H54 (cell line): ENCODE measurements at regions not wholly inside any gene's neighbourhood (a gene's known extent, or its start where the extent isn't known, plus 50 kb on each side); places are given as distances from the start of the nearest gene placed in this dataset.

Experiments
- DNase-seq: peaks from one replicate; pipeline ENCODE4 v3.0.0; 2011; ENCODE audit warnings: low spot score, mixed read lengths; ENCODE audit not compliant: insufficient read length
- FAIRE-seq: peaks from 3 replicates; lab custom pipeline; 2011; peaks lifted over from hg19 to GRCh38; lab: Jason Lieb, UNC
- POLR2A ChIP-seq: IDR thresholded peaks from 2 replicates; pipeline ENCODE4 v1.6.1; 2011; ENCODE audit warnings: low read depth, mild to moderate bottlenecking, low read length

DNA sequence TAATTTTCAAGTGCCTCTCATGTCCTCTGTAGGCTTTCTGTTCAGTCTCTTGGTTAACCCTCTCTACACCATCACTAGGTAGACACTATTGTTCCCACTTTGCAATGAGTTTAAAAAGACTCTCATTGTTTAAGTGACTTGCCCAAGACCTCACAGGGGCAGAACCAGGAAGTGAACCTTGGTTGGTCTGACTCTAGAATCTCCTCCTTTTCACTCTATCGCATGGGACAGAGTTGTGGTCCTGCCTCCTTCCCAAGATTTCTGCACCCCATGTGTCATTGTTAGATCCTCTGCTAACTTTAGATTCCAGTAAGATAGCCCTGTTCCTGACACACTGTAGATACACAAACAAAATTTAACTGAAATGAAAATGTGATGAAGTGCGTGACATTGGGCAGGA, 481.7 kb upstream of the USP24 start:
- TF ChIP-seq POLR2A: no peak
- FAIRE-seq (no peak), DNase-seq (no peak)

DNA sequence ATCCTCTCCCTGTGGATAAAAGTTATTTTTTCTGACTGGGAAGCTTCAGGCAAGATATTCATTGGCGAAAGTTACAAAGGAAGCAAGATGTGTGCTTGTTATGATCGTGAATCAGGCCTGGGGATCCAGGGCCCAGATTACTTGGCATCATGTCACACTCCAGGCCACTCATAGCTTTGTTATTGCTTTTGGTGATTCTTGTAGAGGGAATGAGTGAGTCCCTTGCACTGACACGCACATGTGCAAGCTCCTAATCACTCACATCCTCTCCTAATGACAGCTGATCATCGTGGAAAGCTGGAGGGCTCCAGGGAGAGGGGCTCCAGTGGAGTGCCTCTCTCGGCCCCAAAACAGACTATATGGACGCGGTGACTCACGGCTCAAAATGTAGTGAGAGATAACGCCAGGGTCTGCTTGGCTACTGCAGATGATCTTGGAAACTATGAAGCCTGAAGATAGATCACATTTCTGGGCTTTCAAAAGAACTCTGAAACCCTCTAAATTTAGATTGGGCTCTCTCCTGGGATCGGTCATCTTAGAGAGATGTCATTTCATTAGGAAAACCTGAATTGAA, 481.1 kb upstream of the USP24 start:
- DNase-seq (peak; percentile 11), FAIRE-seq (no peak)
- no peak for TF ChIP-seq POLR2A

DNA sequence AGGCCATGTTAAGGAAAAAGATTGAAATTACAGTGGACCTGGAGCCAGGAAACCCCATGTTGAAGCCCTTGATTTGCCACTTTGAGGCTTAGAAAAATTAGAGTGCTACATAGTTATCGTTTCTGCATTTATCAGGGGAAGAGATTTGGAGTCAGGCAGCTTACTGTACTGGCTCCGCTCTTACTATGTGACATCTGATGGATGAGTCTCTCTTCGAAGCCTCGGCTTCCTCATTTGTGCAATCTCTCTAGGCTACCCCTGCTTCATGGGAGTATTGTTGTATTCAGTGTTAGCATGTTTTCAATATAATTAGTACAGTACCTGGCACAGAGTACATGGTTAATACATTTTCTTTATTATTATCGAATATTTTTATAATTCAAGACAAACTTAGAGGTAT, 480.4 kb upstream of the USP24 start:
- DNase-seq: no peak
- no peak for FAIRE-seq
- TF ChIP-seq POLR2A: no peak

DNA sequence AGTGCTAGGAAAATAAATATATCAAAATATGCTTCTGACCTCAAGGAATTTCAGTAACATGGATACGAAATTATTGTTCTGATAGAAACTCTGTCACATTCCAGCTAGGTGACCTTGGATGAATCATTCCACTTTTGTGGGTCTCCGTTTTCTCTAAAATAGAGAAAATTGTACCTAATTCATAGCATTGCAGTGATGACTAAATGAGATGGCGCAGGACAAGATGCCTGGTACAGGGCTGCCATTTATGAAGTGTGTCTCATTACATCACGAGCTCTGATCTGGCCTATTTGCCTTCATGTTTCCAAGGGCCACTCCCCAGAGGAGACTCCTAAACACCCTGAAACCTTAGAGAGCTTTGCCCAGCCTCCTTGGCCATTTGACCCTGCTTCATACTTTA, 480.0 kb upstream of the USP24 start:
- no peak for TF ChIP-seq POLR2A
- FAIRE-seq (no peak), DNase-seq (no peak)

DNA sequence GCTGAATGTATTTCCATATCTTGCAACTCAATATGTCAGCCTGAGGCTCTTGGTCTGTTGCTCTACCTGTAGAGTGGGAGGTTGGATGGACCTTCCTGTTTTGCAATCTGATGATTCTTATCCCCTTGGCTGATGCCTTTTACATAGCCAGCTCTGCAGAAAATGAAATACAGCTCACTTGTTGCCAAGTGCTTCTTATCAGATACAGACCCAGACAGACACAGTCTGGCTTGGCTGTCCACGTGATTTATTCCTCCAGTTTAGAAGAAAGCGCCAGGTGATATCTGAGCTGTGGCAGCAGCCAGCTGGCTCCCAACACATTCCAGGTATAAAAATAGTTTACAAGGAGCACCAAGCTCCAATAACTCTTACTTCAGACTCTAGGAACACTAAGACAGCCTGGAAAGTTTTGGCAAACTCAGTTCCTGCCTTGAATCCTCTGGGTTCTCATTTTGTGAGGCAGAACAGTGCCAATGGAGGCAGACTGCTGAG, 479.2 kb upstream of the USP24 start:
- FAIRE-seq (no peak), DNase-seq (no peak)
- TF ChIP-seq POLR2A: no peak

DNA sequence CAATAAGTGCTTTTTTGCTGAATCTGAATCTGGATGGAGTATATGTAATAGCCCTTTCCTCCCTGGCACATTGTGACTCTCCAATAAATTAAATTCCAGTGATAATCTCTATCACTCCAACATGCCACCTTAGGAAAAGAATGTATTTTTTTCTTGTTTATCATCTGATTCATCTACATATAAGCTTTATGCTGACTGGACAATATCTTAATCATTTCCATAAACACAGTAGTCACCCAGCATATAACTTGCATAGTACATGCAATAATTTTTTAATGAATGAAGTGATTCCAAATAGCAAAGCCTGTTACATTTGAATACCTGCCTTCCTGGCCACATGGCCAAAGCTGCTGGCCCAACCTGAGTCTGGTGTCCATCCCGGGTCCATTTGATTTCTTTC, 477.6 kb upstream of the USP24 start:
- FAIRE-seq (no peak), DNase-seq (no peak)
- no peak for TF ChIP-seq POLR2A

DNA sequence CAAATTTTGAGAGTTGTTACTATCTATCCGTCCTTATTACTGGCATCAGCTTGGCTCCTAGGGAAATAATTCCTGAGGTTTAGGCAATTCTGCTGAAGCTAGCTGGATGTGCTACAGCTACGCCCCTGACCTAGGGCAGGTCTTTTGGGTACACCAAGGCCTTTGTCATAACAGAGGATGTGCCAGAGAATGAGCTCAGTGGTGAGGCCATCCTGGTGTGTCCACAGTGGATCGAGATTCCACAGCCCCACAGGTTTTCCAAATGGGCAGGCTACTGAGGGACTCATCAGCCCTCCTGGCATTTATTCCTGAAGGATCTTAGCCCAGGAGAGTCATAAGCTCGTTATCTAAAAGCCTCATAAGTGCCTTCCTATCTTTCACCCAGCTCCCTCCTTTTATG, 475.2 kb upstream of the USP24 start:
- DNase-seq (no peak), FAIRE-seq (no peak)
- no peak for TF ChIP-seq POLR2A

DNA sequence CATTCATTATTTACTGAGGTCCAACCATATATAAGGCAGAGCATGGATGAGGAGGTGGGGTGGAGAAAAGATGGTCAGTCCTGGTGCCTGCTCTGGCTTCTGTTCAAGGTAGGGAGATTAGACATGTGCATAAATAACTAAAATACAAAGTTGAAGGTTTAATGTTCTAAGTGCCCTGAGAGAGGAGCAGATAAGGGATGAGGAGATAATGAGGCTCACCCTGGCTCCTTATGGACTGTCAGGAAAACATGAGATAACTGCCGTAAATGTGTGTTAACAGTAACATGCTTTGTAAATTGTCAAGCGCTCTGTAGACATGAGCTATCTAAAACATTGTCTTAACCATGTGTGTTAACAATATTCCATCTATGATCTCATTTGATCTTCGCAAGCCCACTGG, 474.6 kb upstream of the USP24 start:
- FAIRE-seq (no peak), DNase-seq (no peak)
- TF ChIP-seq POLR2A: no peak

DNA sequence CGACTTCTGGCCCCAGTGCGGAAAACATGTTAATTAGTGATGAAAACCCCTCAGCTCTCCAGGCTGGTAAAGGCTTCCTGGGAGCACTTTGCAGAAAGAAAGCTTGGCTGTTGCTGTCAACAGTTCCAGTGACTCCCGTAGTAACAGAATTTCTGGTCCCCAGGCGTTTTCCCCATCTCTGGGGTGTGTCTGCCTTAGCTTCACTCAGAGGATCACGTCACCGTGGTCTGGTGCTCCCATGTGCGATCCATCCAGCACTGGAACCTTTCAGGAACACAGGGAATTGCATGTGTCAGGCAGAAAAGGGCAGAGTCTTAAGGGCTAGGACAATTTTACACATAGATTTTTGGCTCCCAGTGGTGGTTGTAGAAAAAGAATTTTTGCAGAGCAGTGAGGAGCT, 470.4 kb upstream of the USP24 start:
- TF ChIP-seq POLR2A: no peak
- DNase-seq (no peak), FAIRE-seq (no peak)

DNA sequence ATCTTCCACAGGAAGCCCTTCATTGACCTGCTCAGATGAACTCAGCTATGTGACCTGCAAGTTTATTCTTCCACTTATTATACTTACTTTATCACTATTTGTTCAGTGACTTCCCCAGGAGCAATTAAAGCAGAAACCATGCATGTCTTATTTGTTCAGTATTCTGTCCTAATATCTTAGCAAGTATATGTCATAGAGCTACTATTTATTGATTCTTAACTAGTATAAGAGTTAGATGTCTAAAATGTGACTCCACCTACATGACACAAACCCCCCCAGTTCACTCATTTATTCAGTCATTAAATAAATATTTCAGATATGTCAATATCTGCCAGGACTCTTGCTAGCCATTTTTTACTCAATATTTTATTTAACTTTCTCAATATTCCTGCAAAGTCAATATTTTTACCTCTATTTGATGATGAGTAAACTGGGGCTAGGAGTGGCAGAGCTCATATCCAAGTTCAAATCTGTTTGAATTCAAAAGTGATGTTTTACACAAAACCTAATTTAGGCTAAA, 469.0 kb upstream of the USP24 start:
- no peak for FAIRE-seq

DNA sequence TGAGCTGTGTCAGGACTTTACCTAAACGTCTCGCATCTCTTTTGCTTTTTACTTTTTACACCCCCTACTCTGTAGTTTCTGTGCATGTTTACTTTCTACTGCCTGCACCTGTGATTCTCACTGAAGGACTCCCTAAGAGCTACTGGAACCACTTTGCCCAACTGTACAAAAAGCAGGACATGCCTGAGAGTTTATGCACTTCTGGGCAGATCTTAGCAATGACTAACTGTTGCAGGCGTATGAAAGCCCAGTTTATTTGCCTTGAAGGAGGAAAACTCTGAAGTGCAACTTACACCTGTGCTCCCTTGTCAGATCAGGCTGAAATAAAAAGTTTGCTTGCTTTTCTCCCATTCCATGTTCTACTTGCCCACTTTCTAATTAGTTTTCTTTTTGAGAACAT, 467.0 kb upstream of the USP24 start:
- DNase-seq (no peak), FAIRE-seq (no peak)
- TF ChIP-seq POLR2A: no peak

More for the DNA sequence above, 469.0 kb upstream of the USP24 start:
- TF ChIP-seq POLR2A: no peak
- no peak for DNase-seq

DNA sequence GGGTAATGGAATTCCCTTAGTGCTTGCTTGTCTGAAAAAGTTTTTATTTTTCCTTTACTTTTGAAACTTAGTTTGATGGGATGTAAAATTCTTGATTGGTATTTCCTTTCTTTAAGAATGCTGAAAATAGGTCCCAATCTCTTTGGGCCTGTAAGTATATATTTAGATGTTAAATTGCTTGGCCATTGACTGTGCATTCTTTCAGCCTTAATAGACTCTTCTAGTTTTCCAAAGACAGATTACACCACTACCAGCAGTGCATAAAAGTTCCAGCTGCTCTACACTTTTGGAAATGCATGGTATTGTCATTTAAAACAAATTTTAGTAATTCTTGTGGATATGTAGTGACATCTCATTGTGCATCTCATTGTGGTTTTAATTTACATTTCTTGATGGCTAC, 464.8 kb upstream of the USP24 start:
- TF ChIP-seq POLR2A: no peak
- no peak for DNase-seq
- FAIRE-seq: no peak

DNA sequence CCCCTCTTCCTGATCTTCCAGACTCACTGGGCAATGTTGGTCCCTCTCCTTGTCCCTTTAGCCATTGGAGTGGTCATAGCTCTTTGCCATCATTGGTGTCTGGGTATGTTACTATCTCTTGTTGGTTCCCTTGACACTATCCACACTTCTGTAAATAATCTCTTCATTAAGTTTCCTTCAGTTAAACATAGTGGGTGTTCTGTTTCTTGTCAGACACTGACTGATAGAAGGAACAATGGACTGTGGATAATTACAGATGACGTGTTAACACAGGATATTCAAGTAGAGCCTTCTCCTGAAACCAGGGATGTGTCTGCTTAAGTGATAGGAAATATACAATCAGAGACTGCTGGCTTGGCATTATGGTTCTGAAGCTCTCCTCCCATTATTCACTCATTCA, 458.3 kb upstream of the USP24 start:
- no peak for DNase-seq
- no peak for TF ChIP-seq POLR2A
- no peak for FAIRE-seq

DNA sequence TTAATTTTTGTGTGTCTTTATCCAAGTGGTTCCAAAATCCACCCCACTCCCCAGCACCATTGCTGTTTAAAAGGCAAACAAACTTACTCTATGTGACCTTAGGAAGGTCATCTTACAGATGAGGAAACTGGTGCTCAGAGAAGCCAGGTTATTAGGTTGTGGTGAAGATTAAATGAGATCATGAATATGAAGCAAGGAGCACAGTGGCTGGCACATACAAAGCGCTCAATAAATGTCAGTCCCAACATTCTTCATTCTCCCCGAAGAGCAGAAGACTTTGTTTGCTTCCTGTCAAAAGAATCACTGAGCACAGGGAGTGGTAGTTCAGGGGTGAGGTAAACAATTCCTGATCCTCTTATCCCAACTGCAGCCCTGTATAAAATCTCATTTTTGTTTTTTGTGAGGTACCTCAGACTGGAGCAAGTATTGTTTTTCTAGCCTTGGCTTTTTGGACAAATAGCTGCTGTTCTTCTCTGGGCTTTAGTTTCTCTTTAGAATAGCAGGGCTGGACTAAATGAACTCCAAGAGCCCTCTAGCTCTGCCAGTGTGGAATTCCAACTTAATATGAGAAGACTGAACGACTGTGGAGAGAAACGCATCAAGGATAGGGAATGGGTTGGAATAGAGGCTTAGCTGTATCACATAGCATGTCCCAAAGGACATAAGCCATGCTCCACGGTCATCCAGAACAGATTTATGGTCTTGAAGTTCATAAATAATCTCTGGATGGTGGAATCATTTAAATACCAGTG, 455.3 kb upstream of the USP24 start:
- no peak for FAIRE-seq
- TF ChIP-seq POLR2A: no peak
- no peak for DNase-seq

DNA sequence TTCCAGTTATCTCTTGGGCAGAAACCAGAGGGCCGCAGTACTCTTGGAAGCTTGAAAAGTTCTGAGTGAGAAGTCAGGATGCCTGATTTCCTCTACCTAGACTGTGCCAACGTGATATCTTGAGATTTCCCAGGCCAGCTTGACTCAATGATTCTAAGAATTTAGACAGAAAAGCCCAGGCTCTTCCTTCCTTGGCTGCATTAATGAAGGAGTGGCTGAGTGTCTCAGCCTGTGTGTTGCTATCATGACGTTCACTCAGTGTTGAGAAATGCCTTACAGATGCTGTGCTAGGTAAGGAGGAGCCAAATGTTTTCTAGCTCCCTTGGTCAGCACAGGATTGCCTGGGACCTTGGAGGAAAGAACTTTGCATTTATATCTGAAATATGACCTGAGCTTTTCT, 454.1 kb upstream of the USP24 start:
- FAIRE-seq (no peak), DNase-seq (no peak)
- TF ChIP-seq POLR2A: no peak
